A673 (cell line): ENCODE measurements at regions not wholly inside any gene's neighbourhood (a gene's known extent, or its start where the extent isn't known, plus 50 kb on each side); places are given as distances from the start of the nearest gene placed in this dataset.

ENCODE experiments used
- EZH2 ChIP-seq: fragments of 200-600 bp; sonication (generic); IDR thresholded peaks from 2 replicates; pipeline ENCODE4 v1.6.1; 2017; ENCODE audit warnings: borderline replicate concordance, low read depth, mild to moderate bottlenecking, mixed read lengths, antibody characterized with exemption, low read length; ENCODE audit not compliant: poor library complexity, severe bottlenecking
- TF ChIP-seq, protein P1 (sequence below): fragments of 300-800, 200-600 bp; sonication (generic); conservative IDR thresholded peaks from 2 replicates; pipeline ENCODE4 v1.5.1; 2017; ENCODE audit warnings: low read depth, mild to moderate bottlenecking, antibody characterized with exemption, low read length, moderate library complexity, mixed read lengths

GRCh38 chr13:105370011-105370650, 1165.3 kb downstream of the EFNB2 start:
- TF ChIP-seq, protein P1, sequence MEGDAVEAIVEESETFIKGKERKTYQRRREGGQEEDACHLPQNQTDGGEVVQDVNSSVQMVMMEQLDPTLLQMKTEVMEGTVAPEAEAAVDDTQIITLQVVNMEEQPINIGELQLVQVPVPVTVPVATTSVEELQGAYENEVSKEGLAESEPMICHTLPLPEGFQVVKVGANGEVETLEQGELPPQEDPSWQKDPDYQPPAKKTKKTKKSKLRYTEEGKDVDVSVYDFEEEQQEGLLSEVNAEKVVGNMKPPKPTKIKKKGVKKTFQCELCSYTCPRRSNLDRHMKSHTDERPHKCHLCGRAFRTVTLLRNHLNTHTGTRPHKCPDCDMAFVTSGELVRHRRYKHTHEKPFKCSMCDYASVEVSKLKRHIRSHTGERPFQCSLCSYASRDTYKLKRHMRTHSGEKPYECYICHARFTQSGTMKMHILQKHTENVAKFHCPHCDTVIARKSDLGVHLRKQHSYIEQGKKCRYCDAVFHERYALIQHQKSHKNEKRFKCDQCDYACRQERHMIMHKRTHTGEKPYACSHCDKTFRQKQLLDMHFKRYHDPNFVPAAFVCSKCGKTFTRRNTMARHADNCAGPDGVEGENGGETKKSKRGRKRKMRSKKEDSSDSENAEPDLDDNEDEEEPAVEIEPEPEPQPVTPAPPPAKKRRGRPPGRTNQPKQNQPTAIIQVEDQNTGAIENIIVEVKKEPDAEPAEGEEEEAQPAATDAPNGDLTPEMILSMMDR, result no peak
- no peak for TF ChIP-seq EZH2
